ENCODE measurements at regions not wholly inside any gene's neighbourhood (a gene's known extent, or its start where the extent isn't known, plus 50 kb on each side); places are given as distances from the start of the nearest gene placed in this dataset.
A peak's percentile ranks its signal among the peaks of the same experiment; 100 is the strongest.

DNA sequence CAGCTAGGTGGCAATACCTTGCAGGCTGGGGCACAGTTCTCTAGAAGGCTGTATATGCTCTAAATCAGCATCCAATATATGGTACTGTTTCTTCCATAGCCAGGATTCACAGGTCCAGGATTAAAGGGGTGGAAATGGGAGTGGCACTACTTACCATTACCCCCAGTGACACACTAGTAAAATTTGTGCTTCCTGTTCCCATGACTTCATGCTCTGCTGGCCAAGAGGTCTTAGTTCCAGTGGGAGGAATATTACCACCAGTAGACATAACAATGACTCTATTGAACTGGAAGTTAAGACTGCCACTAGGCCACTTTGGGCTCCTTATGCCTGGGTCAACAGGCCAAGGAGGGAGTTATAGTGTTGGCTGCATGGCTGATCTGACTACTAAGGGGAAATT is 174.3 kb upstream of the TNFAIP3 start:
- DNase-seq: no peak

DNA sequence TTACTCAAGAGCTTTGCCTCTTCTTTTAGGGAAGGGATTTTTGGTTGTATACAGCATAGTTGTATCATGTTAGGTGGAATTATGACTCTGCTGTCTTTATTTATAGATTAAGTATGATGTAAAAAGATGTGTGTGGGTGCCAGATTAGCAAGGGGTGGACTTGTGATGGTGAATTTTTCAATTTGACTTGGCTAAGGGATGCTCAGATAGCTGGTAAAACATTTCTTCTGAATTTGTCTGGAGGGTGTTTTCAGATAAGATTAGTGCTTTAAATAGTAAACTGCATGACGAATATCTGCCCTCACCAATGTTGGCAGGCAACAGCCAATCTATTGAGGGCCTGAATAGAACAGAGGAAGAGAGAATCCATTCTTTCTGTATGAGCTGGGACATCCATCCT is 173.3 kb upstream of the TNFAIP3 start:
- DNase-seq: no peak

DNA sequence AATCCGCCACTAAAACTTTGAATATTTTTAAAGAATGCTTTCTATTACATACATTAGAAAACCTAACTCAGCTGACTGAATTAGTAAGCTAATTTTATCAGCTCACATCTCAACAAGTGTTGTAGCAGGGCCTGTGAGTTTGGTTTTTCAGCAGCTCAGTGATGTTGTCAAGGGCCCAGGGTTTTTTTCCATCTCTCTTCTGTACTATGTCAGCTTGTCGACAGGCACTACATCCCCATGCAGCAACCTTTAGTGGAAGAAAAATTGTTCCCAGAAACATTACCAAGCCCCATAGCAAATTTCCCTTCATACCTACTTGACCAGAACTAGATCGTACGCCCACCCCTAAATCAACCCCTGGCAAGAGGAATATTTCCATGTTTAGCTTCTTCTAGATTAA is 170.3 kb upstream of the TNFAIP3 start:
- no peak for DNase-seq

DNA sequence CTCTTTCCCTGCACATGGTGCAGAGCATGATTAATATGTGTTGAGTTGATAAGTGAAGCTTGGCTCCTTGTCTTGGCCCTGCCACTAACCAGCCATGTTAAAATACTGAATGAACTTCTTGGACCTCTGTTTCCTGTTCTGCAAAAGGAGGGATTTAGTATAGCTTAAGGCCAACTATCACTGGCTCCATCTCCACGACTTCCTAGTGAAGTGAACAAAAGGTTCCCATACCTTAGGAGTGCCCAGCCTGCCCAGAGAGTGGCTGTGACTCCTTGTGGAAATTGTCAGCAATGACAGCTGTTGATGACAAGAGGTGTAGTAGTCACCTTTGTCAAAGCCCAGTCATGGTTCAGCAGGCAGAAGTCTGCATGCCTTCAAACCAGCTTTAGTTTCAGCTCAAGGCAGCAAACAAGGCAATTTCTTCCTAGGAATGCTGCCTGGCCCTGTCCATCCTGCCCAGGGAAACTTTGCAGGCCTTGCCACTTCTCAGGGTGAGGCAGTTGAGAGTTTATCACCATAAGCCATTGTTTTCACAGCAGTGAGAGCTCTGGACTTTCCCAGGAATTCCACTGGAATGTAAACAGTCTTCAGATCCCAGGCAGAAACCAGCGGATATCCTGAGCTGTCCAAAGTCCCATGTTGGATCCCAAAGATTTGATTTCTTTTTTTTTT is 169.7 kb upstream of the TNFAIP3 start:
- DNase-seq: no peak

DNA sequence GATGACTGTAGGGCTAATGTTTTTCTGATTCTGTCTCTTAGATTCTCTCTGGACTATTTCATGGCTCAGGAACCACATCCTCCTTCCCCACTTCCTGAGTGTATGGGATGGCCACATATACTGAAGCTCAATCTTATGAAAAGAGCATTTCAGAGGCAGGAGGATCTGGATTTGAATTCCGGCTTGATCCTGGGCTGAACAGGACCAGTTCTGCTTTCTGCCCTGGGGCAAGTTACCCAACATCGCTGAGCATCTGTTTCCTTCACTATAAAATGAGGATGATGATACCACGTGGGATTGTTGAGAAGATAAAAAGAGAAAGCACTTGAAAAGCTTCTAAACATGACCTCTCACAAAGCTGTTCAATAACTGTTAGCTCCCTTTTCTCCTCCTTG is 168.4 kb upstream of the TNFAIP3 start:
- no peak for DNase-seq

DNA sequence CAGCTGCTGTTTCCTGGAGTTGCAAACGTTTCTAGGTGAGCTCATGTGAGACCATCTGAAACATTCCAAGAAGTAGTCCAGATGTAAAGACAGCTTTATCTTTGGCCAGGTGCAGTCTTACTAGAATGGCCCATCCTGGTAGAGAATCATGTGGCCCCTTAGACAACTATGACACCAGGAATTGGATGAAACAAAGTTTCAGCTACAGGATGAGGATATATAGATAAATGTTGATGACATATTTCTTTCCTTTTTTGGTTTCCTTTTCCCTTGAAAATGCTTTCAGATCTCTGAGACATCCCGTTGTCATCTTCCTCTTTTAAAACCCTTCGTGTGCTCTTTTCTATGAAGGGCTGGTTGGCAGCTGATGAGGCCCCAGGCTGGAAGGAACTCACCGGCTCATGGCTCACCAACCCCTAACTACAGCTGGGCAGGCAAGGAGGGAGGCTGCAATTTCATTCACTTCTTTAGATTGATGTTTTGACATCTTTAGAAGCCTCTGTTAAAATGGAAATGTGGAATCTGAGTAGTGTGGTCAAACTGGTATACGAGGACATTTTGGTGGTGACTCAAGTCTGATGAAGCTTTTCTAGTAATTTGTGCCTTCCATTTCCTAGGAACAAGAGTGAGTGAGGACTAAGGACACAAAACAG is 167.9 kb upstream of the TNFAIP3 start:
- no peak for DNase-seq

DNA sequence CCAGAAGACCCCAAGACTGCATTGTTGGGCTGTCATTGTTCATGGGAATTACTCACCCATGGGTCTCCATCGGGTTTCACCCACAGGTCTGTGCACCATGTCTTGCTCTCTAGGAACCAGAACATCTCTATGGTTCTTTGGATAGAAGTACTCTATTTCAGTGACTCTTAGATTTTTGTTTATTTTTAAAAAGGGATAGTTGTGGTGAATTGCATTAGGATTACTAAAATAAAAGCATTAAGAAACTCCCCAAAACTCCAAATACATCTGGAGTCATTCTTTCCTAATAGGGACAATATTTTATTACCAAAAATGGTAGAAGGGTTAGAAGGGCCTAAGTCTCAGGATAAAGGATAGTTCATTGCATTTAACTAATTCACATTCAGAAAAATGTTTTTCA is 166.9 kb upstream of the TNFAIP3 start:
- no peak for DNase-seq

DNA sequence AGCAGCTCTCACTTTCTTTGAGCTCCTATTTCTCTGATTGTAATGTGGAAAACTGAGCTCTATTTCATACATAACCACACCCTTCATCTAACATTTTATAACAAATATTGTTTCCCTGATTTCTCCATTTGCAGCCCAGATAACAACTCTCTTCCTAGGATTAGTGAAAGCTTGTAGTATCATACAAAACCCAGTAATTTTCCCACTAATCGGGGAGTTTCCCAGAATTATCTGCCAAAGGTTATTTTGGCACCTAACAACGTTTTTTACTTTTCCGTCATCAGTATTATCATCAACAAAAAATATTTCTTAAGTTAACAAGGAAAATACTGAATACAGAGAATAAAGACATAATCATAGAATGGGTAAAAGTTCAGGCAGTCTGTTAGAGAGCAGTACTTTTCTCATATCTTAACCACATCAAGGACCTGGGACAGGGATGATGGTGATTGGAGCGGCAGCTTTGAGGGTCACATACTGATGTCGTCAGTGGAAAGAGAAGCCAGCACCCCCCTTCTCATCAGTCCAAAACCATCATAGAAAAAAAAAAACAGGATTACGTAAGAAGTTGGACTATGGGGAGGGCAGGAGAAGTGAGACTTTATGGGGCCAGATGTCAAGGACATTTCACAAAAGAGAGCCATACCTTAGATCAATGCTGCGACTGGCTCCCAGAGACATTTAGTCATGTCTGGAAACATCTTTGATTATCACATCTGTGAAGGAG is 166.1 kb upstream of the TNFAIP3 start:
- no peak for DNase-seq

DNA sequence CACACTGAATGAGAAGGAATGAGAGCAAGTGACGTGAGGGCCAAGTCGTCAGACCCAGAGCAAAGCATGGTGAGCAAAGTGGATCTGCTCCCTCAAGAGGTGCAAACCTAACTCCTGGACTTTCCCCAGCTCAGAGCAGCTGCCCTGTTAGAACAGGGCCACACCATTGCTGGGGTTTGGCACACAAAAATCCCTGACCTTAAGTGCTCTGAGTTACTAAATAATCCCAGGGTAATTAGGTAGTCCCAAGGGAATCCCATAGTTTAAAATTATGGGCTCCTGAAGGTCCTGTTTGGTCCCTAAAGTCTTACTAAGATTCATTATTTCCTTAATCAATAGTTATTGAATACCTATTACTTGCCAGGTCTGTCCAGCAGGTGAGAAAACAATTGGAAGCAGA is 165.1 kb upstream of the TNFAIP3 start:
- DNase-seq: no peak

DNA sequence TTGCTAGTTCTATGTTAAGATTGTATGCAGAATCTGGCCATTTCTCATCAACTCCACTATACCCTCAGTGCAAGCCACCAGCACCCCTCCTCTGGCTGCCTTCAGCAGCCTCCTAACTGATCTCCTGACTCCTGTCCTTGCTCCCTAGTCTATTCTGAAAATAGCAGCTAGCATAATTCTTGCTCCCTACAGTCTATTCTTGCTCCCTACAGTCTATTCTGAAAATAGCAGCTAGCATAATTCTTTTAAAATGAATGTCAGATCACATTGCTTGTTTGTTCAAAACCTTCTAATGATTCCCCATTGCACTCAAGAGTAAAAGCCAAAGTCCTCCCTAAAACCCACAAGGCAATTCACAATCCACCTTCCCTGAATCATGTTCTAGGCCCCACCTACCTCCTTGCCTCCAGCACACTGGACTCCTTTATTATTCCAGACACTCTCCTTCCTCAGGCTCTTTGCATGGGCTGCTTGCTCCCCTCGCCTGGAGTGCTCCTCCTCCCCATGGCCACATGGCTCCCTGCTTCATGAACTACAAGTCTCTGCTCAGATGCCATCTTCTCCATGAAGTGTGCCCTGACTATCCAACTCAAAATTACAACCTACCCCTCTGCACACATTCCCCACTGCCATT is 164.2 kb upstream of the TNFAIP3 start:
- DNase-seq: no peak

DNA sequence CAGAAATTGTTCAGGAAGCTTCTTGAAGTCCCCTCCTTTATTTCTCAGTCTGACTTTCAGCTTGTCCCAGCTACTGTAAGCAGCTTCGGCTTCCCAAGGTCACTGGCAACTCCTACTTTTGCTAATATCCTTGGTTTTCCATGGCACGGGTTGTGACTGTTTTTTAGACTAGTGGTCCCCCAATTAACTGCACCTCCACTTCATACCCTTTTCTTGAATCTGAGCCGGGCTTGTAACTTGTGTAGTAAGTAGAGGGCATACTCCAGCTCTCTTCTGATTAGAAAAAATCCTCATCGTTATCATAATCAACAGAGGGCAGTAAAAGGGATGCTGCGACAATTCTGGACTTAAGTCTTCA is 162.3 kb upstream of the TNFAIP3 start:
- no peak for DNase-seq

DNA sequence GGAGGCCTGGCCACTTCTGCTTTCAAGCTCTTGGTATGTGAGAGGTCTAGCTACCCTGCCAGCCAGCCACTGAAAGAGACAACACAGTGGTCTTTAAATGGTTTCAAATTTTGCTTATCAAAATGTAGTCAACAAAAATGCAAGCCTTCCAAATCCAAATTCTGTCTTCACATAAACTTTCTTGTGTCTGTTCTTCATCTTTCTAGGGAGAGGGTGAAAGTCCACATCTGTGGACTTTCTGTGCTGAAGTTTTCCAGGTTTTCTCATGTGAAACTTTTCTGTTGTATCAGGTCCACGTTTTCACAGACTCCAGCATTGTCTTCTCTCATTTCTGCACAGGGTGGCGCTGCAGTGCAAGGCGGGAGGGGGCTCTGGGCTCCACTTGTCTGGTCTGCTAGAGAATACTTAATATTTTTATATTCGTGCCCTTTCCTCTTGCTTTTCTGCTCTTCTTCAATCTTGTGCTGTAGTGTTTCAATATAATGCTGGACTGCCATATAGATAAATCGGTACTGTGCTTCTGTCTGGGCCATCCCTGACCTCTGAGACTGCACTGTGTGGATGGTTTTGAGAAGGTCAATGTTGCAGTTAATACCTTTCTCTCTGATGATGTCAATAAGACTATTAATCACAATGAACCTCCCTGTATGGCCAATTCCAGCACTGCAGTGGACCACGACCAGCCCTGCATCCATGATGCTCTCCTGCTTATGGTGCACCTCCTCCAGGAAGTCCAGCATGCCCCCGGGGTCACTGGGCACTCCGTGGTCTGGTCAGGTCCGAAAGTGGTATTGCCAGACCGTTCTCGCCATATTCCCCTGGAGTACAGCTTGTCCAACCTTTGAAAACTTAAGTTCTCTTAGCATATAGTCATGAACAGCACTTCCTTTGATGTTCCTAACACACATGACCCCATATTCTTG is 161.6 kb upstream of the TNFAIP3 start:
- DNase-seq: no peak

DNA sequence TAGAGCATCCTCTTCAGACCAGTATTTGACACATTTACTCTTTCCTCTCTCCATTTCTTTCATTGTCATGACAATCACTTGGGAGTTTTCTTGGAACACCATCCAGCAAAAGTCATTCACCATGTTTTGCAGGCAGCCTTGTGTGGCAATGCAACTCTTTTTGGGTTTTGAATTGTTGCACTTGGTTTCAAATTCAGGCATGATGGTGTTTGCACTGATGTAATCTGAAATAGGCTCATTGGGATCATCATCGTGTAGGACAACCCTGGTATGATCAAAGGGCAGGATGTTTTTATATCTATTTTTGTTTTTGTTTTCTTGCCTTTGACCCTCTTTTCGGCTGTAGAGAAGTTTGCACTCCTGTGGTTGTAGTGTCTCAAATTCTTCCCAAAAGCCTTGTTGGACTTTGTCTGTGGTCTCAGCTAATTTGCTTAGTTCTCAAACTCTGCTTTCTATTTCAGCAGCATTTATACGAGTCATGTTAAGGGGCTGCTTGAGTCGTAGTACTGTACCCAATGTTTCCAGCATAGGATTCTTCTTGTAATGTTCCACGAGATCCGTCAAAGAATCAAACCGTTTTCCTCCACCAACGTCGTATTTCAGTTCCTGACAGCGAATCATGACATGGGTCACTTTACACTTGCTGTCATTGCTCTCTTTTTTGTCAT is 160.8 kb upstream of the TNFAIP3 start:
- no peak for DNase-seq

DNA sequence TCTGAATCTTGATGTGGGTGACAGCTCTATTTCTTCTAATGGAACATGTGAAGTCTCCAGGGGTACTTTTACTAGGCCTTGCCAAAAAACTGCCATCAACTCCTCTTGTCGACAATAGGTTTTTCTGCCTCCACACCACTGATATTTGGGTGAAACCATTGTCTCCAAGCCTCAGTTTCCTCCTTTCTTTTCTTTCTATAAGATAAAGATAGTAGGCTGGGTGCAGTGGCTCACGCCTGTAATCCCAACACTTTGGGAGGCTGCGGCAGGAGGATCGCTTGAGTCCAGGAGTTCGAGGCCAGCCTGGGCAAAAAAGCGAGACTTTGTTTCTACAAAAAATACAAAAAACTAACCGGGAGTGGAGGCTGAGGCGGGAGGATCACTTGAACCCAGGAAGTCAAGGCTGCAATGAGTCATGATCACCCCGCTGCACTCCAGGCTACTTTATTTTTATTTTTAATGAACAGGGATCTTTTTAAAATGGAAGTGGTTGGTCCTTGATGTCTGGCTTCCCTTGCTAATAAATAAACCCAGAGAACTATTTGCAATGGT is 159.9 kb upstream of the TNFAIP3 start:
- no peak for DNase-seq

DNA sequence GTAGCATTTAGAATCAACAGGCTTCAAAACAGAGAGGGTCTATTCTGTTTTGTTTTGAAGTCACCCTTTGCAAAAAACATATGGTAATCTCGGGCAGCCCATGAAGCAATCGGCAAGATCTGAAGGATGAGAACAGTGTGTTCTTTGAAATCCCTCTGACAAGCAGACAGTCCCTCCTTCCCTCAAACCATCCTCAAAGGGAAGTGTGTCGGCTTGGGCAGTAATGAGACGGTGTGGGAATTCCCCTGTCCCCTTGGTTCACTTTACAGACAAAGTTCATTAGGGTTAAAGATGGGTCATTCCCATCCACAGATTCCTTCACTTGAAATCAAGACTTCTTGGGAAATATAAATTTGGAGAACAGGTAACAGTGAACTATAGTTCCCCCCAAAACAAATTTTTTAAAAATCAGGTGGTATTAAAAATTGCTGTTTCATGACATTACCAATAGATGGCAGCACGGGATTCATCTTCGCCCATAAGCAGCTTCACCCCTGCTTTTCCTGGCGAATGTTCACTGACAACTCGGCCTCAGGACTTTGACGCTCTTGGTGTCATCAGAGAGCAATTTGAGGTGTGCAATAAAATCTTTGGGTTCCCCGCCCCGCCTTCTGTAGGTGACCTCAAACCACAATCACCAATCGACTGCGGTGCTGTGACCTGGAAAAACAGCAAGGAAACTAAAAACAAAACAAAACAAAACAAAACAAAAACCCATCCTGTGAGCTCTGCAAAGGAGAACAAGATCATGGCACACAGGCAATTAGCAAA is 159.3 kb upstream of the TNFAIP3 start:
- DNase-seq: peak; percentile 60

DNA sequence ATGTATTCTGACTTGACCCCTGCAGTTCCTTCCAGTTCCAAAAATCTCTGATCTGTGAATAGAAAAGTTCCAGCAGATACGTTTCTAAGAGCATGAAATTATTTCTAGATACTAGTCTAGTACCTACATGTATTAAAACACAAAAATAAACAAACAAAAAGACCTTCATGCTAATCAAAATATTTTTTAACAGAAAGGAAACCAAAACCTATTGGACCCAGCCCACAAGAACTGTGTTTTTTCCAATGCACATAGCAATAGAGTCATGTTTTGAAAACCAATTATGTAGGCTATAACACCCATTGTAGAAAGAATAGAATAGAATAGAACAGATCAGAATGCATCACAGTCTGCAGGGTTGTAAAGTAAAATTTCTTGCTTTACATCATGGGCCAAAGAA is 158.6 kb upstream of the TNFAIP3 start:
- no peak for DNase-seq

DNA sequence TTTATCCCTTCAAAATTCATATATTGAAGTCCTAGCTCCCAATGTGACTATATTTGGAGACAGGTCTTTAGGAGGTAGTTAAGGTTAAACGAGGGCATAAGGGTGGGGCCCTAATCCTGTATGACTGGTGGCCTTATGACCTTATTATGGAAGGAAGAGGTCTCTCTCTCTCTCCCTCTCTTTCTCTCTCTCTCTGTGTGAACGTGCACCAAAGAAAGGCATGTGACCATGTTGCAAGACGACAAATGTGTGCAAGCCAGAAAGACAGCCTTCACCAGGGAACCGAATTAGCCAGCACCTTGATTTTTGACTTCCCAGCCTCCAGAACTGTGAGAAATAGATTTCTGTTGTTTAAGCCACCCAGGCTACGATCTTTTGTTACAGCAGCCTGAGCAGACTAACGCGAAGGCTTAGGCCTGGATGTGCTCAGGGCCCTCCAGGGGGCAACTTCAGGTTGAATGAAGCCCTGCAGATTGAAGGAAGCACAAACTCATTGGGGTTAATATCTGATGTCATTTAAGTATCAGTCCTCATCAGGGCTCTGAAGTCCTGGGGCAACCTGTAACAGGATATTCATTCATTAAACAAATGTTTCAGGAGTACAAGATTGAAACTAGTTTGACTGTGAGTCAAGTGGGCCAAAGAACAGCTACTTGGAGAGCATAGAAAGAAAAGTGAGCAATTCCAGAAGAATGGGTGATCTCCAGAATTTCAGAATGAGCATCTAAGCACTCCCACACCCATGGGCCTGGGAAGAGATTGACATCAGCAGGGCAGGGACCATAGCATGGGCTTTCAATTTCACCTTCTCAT is 157.4 kb upstream of the TNFAIP3 start:
- no peak for DNase-seq

DNA sequence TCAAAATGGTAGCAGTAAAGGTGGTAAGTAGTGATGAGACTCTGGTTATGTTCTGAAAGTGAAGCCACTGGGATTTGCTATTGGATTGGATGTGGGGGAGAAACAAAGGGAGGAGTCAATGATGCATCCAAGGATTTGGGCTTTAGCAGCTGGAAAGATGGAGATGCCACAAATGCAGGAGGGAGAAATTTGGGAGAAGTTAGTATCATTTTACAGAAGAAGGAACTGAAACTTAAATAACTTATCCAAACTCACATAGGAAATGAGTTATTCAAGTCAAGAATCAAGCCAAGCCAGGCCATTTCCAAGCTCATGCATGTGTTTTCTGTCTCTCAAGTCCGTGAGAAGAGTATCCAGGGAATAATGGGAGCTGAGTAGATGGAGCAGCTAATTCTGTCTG is 155.1 kb upstream of the TNFAIP3 start:
- no peak for DNase-seq

DNA sequence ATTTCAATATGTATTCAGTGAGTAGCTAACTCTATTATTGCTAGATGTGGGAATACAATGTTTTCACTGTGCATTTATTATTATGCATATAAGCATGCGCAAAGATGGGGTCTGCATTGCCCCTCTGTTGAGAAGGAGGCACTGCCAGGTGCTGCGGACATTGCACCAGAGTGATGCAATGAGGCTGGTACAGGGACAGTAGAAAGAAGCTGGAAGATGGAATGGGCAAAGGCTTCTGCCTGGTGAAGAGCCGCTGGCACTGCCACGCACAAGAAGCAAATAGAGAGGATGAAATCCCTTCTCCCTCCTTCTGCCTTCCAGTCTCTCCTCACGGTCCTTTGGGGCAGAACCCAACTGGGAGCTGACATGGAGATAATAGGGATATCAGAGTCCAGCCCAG is 154.5 kb upstream of the TNFAIP3 start:
- DNase-seq: no peak

DNA sequence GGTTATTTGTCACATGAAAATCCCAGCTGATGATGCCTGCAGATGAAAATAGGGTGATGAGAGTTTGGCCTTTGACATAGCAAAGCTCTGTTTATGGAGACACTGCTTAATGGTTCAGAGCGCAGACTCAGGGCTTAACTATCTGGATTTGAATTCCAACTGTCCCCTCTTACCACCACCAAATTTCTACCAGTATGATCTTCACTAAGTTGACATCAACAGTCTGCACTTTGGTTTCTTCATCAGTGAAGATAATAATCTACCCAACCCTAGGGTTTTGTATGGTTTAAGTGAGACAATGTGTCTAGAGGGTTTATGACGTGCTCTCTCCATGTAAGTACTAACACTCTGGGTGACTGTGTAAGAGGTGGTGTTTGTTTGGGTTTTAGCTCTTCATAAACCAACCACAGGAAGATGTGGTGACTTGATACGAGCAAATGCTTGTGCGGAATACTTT is 151.4 kb upstream of the TNFAIP3 start:
- no peak for DNase-seq
